ENCODE measurements at regions not wholly inside any gene's neighbourhood (a gene's known extent, or its start where the extent isn't known, plus 50 kb on each side); places are given as distances from the start of the nearest gene placed in this dataset.

DNA sequence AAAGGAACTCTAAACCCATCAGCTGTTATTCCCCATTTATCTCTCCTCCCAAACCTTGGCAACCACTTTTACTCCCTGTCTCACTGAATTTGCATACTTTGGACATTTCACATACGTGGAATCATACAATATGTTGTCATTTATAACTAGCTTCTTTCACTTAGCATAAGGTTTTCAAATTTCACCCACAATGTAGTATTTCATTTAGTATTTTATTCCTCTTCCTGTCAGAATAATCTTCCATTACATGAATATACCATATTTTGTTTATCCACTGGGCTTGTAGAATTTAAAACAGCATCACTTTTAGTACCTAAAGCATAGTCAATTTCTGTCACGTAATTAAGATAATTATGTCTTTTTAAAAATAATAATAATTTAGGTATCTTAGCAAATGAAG lies 55.5 kb upstream of the POU2F1 start:
- no peaks in the 10 kb centered on the region for H3K36me3 Mint-ChIP-seq (ENCODE audit: insufficient read depth)
- ATAC-seq (replicated peaks) (no peak), DNase-seq (no peak)
- H3K4me3 Mint-ChIP-seq, result no peak overlapping the region
- no peaks in the 10 kb centered on the region for H3K9me3 Mint-ChIP-seq
- peaks cover 34 to 47% of the 10 kb centered on the region in 2 donors for H3K27me3 Mint-ChIP-seq
- no peaks in the 10 kb centered on the region for H3K4me1 Mint-ChIP-seq (ENCODE audit: low read depth in 2 of 2)
- no peak overlapping the region for H3K27ac Mint-ChIP-seq

DNA sequence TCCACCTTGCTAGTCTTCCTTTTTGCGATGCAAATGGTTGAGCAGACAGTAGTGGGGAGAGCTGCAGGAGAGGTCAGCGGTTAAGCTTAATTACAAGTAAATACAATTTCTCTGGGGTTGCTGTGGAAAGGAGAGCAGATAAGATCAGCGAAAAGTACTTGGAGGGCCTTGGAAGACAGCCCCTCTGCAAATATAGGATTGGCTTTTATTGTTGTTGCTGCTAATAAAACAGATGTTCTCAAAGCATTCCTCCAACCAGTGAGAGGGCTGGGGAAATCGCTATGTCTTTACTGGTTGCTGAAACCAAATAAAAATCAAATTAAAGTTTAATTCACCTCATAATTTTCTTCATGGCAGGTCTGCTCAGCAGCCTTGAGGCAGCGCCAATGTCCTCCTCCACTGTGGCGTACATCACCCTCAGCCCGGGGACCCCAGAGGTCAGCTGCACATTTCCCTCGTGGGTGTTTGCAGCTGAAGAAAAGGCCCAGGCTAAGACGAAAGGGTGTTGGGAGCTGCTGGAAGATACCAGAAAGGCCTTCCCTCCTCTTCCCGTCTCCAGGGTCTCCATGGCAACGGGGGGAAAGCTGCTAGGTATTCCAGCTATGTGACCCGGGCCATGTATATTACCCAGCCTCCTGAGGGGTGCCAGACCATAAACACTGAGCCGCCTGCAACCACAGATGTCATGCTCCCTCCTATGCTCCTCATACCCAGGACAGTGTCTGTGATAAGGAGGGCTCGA lies 54.6 kb upstream of the POU2F1 start:
- Mint-ChIP-seq H3K4me3 (no peak overlapping the region), H3K27ac (no peak overlapping the region), H3K9me3 (no peaks in the 10 kb centered on the region), H3K4me1 (ENCODE audit: low read depth in 2 of 2) (no peaks in the 10 kb centered on the region), H3K27me3 (peaks cover 43 to 52% of the 10 kb centered on the region in 2 donors), H3K36me3 (ENCODE audit: insufficient read depth) (no peaks in the 10 kb centered on the region)
- ATAC-seq (replicated peaks) (no peak), DNase-seq (no peak)

DNA sequence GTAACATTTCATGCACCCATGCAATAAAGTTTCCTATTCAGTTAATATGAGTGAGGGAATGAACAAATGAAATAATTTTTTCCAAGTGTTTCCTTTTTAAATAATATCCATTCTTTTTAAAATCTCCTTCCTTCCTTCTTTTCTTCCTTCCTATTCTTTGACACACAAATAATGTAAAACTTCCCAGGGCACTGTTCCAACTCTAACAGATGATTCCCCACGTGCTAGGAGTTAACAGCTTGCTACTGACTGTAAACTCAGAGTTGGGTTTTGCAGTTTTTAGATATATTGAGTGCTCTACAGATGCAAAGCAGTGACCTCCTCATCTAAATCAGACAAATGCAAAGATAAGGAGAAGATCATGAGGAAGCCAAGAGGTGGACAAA lies 54.0 kb upstream of the POU2F1 start:
- no peak for DNase-seq
- no peaks in the 10 kb centered on the region for H3K36me3 Mint-ChIP-seq (ENCODE audit: insufficient read depth)
- no peak overlapping the region for H3K4me3 Mint-ChIP-seq
- H3K4me1 Mint-ChIP-seq (ENCODE audit: low read depth in 2 of 2), result no peaks in the 10 kb centered on the region
- no peaks in the 10 kb centered on the region for H3K9me3 Mint-ChIP-seq
- no peak for ATAC-seq (replicated peaks)
- no peak overlapping the region for H3K27ac Mint-ChIP-seq
- H3K27me3 Mint-ChIP-seq, result peaks cover 49 to 55% of the 10 kb centered on the region in 2 donors

DNA sequence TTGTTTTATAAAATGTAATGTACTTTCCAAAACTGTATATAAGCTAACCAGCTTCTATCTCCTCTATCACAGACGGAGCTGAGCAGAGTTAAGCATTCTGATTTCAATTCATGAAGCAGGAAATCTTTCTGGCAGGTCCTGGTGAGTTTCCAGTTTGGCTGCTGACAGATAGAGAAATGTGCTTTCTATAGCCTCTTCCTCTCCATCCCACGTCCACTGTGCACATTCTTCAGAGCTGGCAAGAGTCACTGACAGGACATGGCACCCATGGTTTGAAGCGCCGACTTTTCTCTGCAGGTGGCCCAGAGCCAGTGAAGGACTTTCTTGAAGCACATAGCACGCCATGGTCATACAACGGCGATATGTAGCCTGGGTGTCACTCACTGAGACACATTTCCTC lies 52.3 kb upstream of the POU2F1 start:
- Mint-ChIP-seq H3K4me1 (ENCODE audit: low read depth in 2 of 2) (no peaks in the 10 kb centered on the region), H3K9me3 (no peaks in the 10 kb centered on the region), H3K27me3 (peaks cover 54 to 56% of the 10 kb centered on the region in 2 donors), H3K4me3 (no peak overlapping the region), H3K27ac (no peak overlapping the region), H3K36me3 (ENCODE audit: insufficient read depth) (no peaks in the 10 kb centered on the region)
- DNase-seq, result no peak
- no peak for ATAC-seq (replicated peaks)

DNA sequence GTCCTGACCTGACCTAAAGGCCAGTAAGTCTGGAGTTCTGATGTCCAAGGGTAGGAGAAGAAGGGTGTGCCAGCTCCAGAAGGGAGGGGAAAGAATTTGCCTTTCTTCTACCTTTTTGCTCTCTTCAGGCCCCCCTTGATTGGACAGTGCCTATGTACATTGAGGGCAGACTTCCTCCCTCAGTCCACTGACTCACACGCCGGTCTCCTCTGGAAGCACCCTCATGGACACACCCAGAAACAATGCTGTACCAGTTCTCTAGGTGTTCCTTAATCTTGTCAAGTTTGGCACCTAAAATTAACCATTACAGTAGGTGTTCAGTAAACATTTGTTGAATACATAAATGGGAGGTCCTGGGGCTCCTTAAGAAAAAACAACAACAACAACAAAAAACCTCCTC lies 51.0 kb upstream of the POU2F1 start:
- Mint-ChIP-seq H3K4me3 (no peak overlapping the region), H3K4me1 (ENCODE audit: low read depth in 2 of 2) (no peaks in the 10 kb centered on the region), H3K9me3 (no peaks in the 10 kb centered on the region), H3K27me3 (peaks cover 52 to 61% of the 10 kb centered on the region in 2 donors), H3K36me3 (ENCODE audit: insufficient read depth) (no peaks in the 10 kb centered on the region), H3K27ac (no peak overlapping the region)
- ATAC-seq (replicated peaks), result no peak
- no peak for DNase-seq

Measured in effector memory CD8-positive, alpha-beta T cell (primary cell).